ENCODE measurements at regions not wholly inside any gene's neighbourhood (a gene's known extent, or its start where the extent isn't known, plus 50 kb on each side); places are given as distances from the start of the nearest gene placed in this dataset.
"Not testable (repeated sequence)": the region's sequence is repeated elsewhere in the genome, so short reads cannot be mapped to it uniquely, and the experiment has no call there.

DNA sequence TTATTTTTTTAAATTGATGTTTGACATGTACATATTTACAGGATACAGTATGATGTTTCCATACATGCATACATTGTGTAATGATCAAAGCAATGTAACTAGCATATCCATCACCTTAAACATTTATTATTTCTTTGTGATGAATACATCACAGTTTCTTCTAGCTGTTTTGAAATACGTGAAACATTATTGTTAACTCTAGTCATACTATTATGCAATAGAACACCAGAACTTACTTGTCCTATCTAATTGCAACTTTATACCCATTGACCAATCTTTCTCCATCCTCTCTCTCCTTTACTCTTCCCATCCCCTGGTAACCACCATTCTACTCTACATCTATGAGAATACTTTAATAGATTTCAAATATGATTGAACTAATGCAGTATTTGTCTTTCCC lies 1942.7 kb downstream of the PCDH9 start:
- TF ChIP-seq, protein P1, sequence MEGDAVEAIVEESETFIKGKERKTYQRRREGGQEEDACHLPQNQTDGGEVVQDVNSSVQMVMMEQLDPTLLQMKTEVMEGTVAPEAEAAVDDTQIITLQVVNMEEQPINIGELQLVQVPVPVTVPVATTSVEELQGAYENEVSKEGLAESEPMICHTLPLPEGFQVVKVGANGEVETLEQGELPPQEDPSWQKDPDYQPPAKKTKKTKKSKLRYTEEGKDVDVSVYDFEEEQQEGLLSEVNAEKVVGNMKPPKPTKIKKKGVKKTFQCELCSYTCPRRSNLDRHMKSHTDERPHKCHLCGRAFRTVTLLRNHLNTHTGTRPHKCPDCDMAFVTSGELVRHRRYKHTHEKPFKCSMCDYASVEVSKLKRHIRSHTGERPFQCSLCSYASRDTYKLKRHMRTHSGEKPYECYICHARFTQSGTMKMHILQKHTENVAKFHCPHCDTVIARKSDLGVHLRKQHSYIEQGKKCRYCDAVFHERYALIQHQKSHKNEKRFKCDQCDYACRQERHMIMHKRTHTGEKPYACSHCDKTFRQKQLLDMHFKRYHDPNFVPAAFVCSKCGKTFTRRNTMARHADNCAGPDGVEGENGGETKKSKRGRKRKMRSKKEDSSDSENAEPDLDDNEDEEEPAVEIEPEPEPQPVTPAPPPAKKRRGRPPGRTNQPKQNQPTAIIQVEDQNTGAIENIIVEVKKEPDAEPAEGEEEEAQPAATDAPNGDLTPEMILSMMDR (IDR thresholded peaks at IDR 0.05; ENCODE audit: insufficient read depth, low read length, poor library complexity, severe bottlenecking) = no peak
- TF ChIP-seq EZH2phosphoT487 (conservative IDR thresholded peaks at IDR 0.05; ENCODE audit: low read length) = no peak
- Histone ChIP-seq H3K4me2 (ENCODE audit: low read depth, low read length, poor library complexity, severe bottlenecking) (no peak overlapping the region), H3K9ac (ENCODE audit: low read length) (no peak overlapping the region), H3K27me3 (ENCODE audit: low read length) (no peaks in the 10 kb centered on the region), H4K20me1 (ENCODE audit: low read depth, low read length) (no peaks in the 10 kb centered on the region), H3K4me3 (ENCODE audit: insufficient read depth, low read length, poor library complexity, severe bottlenecking) (no peak overlapping the region), H3K27ac (ENCODE audit: low read depth, low read length) (no peak overlapping the region), H3K36me3 (ENCODE audit: low read length) (no peaks in the 10 kb centered on the region; the same call in 1 of the 2 replicates), H3K9me2 (replicated peaks; ENCODE audit: insufficient read depth, low read length) (no peaks in the 10 kb centered on the region), H3K9me3 (ENCODE audit: insufficient read depth, low read length) (peaks cover 4% of the 10 kb centered on the region; the same call in 1 of the 2 replicates), H3F3A (ENCODE audit: insufficient read depth) (no peaks in the 10 kb centered on the region), H2AFZ (ENCODE audit: low read depth, low read length, severe bottlenecking) (no peak overlapping the region), H3K79me2 (ENCODE audit: insufficient read depth, low read length) (no peaks in the 10 kb centered on the region)

DNA sequence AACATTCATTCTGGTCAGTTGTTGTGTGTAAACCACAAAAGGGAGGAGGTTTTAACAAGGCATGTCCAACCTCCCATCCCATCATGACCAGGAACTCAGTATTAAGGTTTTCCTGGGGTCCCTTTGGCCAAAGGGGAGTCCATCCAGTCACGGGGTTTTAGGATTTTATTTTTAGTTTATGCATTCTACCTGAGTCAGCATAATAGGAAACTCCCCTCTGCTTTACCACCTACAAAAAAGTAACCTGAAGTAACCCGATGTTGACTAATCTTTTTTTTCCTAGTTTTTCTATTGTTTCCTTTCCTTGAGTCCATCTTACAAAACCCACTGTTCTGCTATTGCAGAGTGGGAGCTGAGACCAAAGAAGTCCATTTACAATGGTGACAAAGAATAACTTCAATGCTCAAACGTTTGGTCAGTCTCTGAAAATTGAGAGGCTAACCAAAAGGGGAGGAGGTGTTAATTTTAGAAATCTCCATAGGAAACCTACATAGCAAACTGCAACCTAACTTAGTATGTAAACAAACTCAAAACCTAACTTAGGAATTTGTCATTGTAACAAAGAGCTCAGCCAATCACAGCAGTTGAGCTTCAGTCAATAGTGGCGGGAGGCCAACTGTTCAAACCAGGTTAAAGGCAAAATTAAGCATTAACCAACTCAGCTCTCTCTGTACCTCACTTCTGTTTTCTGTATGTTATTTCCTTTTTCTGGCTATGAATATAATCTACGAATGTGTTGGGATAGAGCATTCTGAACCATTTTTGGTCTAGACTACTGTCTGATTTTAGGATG lies 1954.1 kb downstream of the PCDH9 start:
- peaks cover 7% of the 10 kb centered on the region; the same call in 1 of the 2 replicates for H3K9me3 ChIP-seq (ENCODE audit: insufficient read depth, low read length)
- TF ChIP-seq, protein P1 (IDR thresholded peaks at IDR 0.05; ENCODE audit: insufficient read depth, low read length, poor library complexity, severe bottlenecking) = no peak
- TF ChIP-seq EZH2phosphoT487 (conservative IDR thresholded peaks at IDR 0.05; ENCODE audit: low read length) = no peak

DNA sequence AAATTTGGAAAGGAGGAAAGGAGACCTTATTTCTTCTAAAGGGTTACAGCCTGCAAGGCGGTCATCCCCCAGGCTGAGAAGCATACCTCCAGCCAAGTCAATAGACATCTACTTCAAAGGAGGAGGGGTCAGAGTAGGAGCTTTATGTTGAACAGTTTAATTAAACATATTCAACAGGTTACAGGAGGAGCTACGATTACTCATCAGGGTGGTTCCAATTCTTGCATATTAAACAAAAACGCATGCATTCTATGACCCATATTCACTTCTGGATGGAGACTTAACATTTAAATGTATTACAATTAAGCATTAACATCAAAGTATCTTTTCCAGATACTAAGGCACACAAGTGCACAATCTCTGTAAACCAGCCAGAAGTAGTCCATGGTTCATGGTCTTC lies 1955.0 kb downstream of the PCDH9 start:
- Histone ChIP-seq H3K36me3 (ENCODE audit: low read length) (no peaks in the 10 kb centered on the region), H3F3A (ENCODE audit: insufficient read depth) (no peaks in the 10 kb centered on the region), H3K4me2 (ENCODE audit: low read depth, low read length, poor library complexity, severe bottlenecking) (no peak overlapping the region), H3K9me2 (replicated peaks; ENCODE audit: insufficient read depth, low read length) (no peaks in the 10 kb centered on the region), H4K20me1 (ENCODE audit: low read depth, low read length) (no peaks in the 10 kb centered on the region), H3K9ac (ENCODE audit: low read length) (no peak overlapping the region), H2AFZ (ENCODE audit: low read depth, low read length, severe bottlenecking) (peak overlapping the region; percentile 14), H3K27ac (ENCODE audit: low read depth, low read length) (no peak overlapping the region), H3K9me3 (ENCODE audit: insufficient read depth, low read length) (peaks cover 7% of the 10 kb centered on the region; the same call in 1 of the 2 replicates), H3K4me3 (ENCODE audit: insufficient read depth, low read length, poor library complexity, severe bottlenecking) (no peak overlapping the region), H3K79me2 (ENCODE audit: insufficient read depth, low read length) (no peaks in the 10 kb centered on the region), H3K27me3 (ENCODE audit: low read length) (no peaks in the 10 kb centered on the region)
- TF ChIP-seq, protein P1 (IDR thresholded peaks at IDR 0.05; ENCODE audit: insufficient read depth, low read length, poor library complexity, severe bottlenecking) = no peak
- TF ChIP-seq EZH2phosphoT487 (conservative IDR thresholded peaks at IDR 0.05; ENCODE audit: low read length) = no peak

More for the DNA sequence above, 1954.1 kb downstream of the PCDH9 start:
- no peaks in the 10 kb centered on the region for H4K20me1 ChIP-seq (ENCODE audit: low read depth, low read length)
- no peaks in the 10 kb centered on the region for H3F3A ChIP-seq (ENCODE audit: insufficient read depth)
- no peaks in the 10 kb centered on the region for H3K27me3 ChIP-seq (ENCODE audit: low read length)
- no peaks in the 10 kb centered on the region for H3K79me2 ChIP-seq (ENCODE audit: insufficient read depth, low read length)
- H3K4me2 ChIP-seq (ENCODE audit: low read depth, low read length, poor library complexity, severe bottlenecking) = no peak overlapping the region
- no peaks in the 10 kb centered on the region for H3K9me2 ChIP-seq (replicated peaks; ENCODE audit: insufficient read depth, low read length)
- no peak overlapping the region for H3K27ac ChIP-seq (ENCODE audit: low read depth, low read length)
- no peaks in the 10 kb centered on the region for H3K36me3 ChIP-seq (ENCODE audit: low read length)
- H3K4me3 ChIP-seq (ENCODE audit: insufficient read depth, low read length, poor library complexity, severe bottlenecking) = no peak overlapping the region
- no peak overlapping the region for H2AFZ ChIP-seq (ENCODE audit: low read depth, low read length, severe bottlenecking)
- H3K9ac ChIP-seq (ENCODE audit: low read length) = no peak overlapping the region

DNA sequence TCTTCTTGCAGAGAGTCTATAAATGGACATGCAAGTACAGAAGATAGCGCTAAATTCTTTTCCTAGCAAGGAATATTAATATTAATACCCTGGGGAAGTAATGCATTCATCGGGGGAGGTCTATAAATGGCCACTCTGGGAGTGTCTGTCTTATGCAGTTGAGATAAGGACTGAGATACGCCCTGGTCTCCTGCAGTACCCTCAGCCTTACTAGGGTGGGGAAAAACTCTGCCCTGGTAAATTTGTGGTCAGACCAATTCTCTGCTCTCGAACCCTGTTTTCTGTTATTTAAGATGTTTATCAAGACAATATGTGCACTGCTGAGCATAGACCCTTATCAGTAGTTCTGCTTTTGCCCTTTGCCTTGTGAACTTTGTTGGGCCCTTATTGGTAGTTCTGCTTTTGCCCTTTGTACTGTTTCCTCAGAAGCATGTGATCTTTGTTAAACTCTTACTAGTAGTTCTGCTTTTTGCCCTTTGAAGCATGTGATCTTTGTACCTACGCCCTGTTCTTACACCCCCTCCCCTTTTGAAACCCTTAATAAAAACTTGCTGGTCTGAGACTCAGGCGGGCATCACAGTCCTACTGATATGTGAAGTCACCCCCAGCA lies 1956.2 kb downstream of the PCDH9 start:
- H3K9me2 ChIP-seq (replicated peaks; ENCODE audit: insufficient read depth, low read length); H3K9me3 ChIP-seq (ENCODE audit: insufficient read depth, low read length); H3K27ac ChIP-seq (ENCODE audit: low read depth, low read length); H3K36me3 ChIP-seq (ENCODE audit: low read length); H4K20me1 ChIP-seq (ENCODE audit: low read depth, low read length); H3K9ac ChIP-seq (ENCODE audit: low read length); H3K4me3 ChIP-seq (ENCODE audit: insufficient read depth, low read length, poor library complexity, severe bottlenecking); H2AFZ ChIP-seq (ENCODE audit: low read depth, low read length, severe bottlenecking); H3K4me2 ChIP-seq (ENCODE audit: low read depth, low read length, poor library complexity, severe bottlenecking); H3F3A ChIP-seq (ENCODE audit: insufficient read depth); H3K79me2 ChIP-seq (ENCODE audit: insufficient read depth, low read length); H3K27me3 ChIP-seq (ENCODE audit: low read length): not testable (repeated sequence)

All from SU-DHL-6 (cell line).